ENCODE measurements at regions not wholly inside any gene's neighbourhood (a gene's known extent, or its start where the extent isn't known, plus 50 kb on each side); places are given as distances from the start of the nearest gene placed in this dataset.

DNA sequence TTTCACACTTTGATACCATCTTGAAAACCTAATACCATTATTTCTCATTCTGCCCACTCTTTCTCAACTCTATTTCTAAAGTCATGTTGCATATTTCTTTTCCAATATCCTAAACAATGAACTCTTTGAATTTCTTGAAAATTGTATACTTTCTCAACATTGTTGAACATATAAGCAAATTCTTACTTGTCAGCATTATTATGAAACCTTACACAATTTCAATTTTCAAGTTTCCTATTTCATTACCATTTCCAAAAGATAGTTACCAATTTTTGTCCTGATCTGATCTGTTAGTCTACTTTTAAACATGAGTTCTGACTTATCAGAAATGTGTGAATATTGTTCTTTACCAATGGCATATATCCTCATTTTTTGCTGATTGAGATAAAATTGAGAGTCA is 806.3 kb upstream of the IGFBP7 start:
- TF ChIP-seq, protein P1, sequence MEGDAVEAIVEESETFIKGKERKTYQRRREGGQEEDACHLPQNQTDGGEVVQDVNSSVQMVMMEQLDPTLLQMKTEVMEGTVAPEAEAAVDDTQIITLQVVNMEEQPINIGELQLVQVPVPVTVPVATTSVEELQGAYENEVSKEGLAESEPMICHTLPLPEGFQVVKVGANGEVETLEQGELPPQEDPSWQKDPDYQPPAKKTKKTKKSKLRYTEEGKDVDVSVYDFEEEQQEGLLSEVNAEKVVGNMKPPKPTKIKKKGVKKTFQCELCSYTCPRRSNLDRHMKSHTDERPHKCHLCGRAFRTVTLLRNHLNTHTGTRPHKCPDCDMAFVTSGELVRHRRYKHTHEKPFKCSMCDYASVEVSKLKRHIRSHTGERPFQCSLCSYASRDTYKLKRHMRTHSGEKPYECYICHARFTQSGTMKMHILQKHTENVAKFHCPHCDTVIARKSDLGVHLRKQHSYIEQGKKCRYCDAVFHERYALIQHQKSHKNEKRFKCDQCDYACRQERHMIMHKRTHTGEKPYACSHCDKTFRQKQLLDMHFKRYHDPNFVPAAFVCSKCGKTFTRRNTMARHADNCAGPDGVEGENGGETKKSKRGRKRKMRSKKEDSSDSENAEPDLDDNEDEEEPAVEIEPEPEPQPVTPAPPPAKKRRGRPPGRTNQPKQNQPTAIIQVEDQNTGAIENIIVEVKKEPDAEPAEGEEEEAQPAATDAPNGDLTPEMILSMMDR (IDR thresholded peaks at IDR 0.05): no peak
- TF ChIP-seq EP300 (IDR thresholded peaks at IDR 0.05): no peak
